ENCODE measurements at regions not wholly inside any gene's neighbourhood (a gene's known extent, or its start where the extent isn't known, plus 50 kb on each side); places are given as distances from the start of the nearest gene placed in this dataset.

DNA sequence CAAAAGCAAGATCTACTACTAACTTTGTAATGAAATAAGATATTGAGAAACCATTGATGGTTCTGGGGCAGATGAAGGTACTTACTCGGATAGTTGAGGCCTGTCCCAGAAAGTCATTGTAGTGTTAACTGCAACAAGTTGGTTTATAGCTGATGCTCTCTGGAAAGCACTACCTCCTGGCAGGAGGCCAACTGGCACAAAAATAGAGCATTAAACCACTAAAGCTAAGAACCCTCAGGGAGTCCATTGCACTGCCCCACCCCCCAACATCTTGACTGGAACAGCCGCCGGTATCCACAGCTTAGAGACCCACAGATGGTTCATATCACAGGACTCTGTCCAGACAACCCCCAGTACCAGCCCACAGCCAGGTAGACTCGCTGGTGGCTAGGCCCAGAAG lies 552.5 kb upstream of the CRIM1 start:
- no peak for DNase-seq
- H3K27ac Mint-ChIP-seq: no peak overlapping the region
- H3K9me3 Mint-ChIP-seq: peaks cover 43% of the 10 kb centered on the region
- H3K36me3 Mint-ChIP-seq (ENCODE audit: low read depth): peaks cover 14% of the 10 kb centered on the region
- TF ChIP-seq, protein P1, sequence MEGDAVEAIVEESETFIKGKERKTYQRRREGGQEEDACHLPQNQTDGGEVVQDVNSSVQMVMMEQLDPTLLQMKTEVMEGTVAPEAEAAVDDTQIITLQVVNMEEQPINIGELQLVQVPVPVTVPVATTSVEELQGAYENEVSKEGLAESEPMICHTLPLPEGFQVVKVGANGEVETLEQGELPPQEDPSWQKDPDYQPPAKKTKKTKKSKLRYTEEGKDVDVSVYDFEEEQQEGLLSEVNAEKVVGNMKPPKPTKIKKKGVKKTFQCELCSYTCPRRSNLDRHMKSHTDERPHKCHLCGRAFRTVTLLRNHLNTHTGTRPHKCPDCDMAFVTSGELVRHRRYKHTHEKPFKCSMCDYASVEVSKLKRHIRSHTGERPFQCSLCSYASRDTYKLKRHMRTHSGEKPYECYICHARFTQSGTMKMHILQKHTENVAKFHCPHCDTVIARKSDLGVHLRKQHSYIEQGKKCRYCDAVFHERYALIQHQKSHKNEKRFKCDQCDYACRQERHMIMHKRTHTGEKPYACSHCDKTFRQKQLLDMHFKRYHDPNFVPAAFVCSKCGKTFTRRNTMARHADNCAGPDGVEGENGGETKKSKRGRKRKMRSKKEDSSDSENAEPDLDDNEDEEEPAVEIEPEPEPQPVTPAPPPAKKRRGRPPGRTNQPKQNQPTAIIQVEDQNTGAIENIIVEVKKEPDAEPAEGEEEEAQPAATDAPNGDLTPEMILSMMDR (IDR thresholded peaks at IDR 0.05): no peak
- no peak overlapping the region for H3K4me3 Mint-ChIP-seq
- H3K27me3 Mint-ChIP-seq (ENCODE audit: low read depth, poor library complexity): peaks cover 2% of the 10 kb centered on the region
- H3K4me1 Mint-ChIP-seq: peaks cover 10% of the 10 kb centered on the region

- TF ChIP-seq, protein P1 (IDR thresholded peaks at IDR 0.05): no peak
- Mint-ChIP-seq H3K9me3 (no peaks in the 10 kb centered on the region), H3K4me3 (no peak overlapping the region), H3K27ac (peak overlapping the region; percentile 46), H3K4me1 (peaks cover 33% of the 10 kb centered on the region), H3K27me3 (ENCODE audit: low read depth, poor library complexity) (no peaks in the 10 kb centered on the region), H3K36me3 (ENCODE audit: low read depth) (no peaks in the 10 kb centered on the region)
- no peak for DNase-seq
Observed at GRCh38 chr2:35794796-35795450, 560.7 kb upstream of the CRIM1 start.

DNA sequence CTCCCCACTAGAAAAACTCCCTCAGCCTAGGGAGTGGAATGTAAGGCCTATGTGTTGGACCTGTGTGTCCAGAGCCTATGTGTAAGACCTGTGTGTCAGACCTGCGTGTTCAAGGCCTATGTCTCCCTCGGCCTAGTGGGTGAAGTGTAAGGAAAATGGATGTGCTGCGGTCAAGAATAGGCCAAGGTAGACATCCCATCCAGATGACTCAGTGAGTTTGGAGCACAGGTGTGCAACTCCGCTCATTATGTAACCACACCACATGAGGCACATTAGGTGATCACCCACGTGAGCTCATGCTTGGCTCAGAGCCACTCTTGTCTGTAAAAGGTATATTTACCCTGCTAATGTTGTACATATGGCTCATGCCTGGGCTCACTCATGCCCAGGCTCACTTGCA lies 565.3 kb upstream of the CRIM1 start:
- Mint-ChIP-seq H3K27ac (no peak overlapping the region), H3K27me3 (ENCODE audit: low read depth, poor library complexity) (no peaks in the 10 kb centered on the region), H3K36me3 (ENCODE audit: low read depth) (no peaks in the 10 kb centered on the region), H3K9me3 (peaks cover 21% of the 10 kb centered on the region), H3K4me1 (peaks cover 20% of the 10 kb centered on the region), H3K4me3 (no peak overlapping the region)
- TF ChIP-seq, protein P1 (IDR thresholded peaks at IDR 0.05): no peak
- no peak for DNase-seq

GRCh38 chr2:35788543-35788942 lies 567.0 kb upstream of the CRIM1 start:
- Mint-ChIP-seq H3K9me3 (peaks cover 21% of the 10 kb centered on the region), H3K27ac (no peak overlapping the region), H3K36me3 (ENCODE audit: low read depth) (no peaks in the 10 kb centered on the region), H3K4me1 (peaks cover 14% of the 10 kb centered on the region), H3K27me3 (ENCODE audit: low read depth, poor library complexity) (no peaks in the 10 kb centered on the region), H3K4me3 (no peak overlapping the region)
- DNase-seq: no peak
- TF ChIP-seq, protein P1 (IDR thresholded peaks at IDR 0.05): no peak

DNA sequence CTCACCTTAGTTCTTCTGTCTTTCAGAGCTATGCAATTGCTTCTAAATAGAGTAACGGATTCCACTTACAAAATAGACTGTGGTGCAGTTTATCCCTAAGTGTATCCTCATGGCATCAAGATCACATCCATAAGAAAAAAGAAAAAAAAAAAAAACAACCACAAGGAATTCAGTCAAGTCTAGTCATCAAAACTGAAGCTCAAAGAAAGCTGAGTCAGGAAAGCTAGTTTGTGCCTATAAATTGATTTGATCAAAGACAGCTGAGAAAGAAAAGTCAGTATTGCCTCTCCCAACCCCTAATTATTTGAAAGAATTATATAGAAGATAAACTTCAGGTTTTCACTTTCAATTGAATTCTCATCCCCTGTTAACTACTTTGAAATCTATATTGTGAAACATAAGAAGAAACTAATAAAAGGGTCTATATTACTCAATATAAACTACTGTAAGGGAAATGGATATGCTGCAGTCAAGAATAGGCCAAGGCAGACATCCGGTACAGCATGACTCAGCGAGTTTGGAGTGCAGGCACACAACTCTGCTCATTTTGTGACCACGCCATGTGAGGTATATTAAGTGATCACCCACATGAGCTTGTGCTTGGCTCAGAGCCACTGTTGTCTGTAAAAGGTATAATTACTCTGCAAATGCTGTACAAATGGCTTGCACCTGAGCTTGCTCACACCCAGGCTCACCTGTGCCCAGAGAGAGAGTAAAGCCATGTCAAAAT lies 568.1 kb upstream of the CRIM1 start:
- peaks cover 21% of the 10 kb centered on the region for H3K9me3 Mint-ChIP-seq
- H3K27me3 Mint-ChIP-seq (ENCODE audit: low read depth, poor library complexity): no peaks in the 10 kb centered on the region
- no peak for DNase-seq
- no peak overlapping the region for H3K27ac Mint-ChIP-seq
- TF ChIP-seq, protein P1 (IDR thresholded peaks at IDR 0.05): no peak
- no peak overlapping the region for H3K4me3 Mint-ChIP-seq
- H3K4me1 Mint-ChIP-seq: peaks cover 3% of the 10 kb centered on the region
- no peaks in the 10 kb centered on the region for H3K36me3 Mint-ChIP-seq (ENCODE audit: low read depth)

DNA sequence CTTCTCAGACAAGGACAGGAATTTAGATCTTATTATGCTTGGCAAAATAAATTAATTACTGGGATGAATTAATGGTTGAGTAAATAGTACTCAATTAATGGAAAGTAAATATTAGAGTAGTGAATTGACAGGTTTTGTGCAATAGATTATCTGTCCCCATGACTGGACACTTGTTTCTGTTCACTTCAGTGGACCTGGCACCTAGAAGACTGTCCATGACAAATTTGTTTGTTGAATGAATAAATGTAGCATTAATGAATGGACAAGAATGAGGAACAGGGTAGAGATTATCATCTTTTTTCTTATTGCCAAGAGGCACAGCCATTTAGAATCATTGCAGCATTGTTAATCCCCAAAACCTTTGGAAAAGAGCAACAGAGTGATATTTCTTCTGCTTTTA lies 570.0 kb upstream of the CRIM1 start:
- no peaks in the 10 kb centered on the region for H3K4me1 Mint-ChIP-seq
- H3K36me3 Mint-ChIP-seq (ENCODE audit: low read depth): no peaks in the 10 kb centered on the region
- peaks cover 3% of the 10 kb centered on the region for H3K27me3 Mint-ChIP-seq (ENCODE audit: low read depth, poor library complexity)
- H3K9me3 Mint-ChIP-seq: peaks cover 30% of the 10 kb centered on the region
- H3K27ac Mint-ChIP-seq: no peak overlapping the region
- DNase-seq: no peak
- no peak overlapping the region for H3K4me3 Mint-ChIP-seq
- TF ChIP-seq, protein P1 (IDR thresholded peaks at IDR 0.05): no peak

All from nephron progenitor cell (in vitro differentiated cells).